H9 (cell line): ENCODE measurements at regions not wholly inside any gene's neighbourhood (a gene's known extent, or its start where the extent isn't known, plus 50 kb on each side); places are given as distances from the start of the nearest gene placed in this dataset.

Source experiments
- DNase-seq: peaks from one replicate; pipeline ENCODE4 v3.0.0-alpha.2; 2017
- H2AFZ ChIP-seq: one replicate; pipeline ENCODE4 v1.6.1; 2013; ENCODE audit warnings: mild to moderate bottlenecking, low read length, control low read depth, moderate library complexity
- H2AK5ac ChIP-seq: 2 replicates; pipeline ENCODE4 v1.6.1; 2013; ENCODE audit warnings: low read length, control low read depth, mixed read lengths; ENCODE audit not compliant: insufficient read length
- H2BK120ac ChIP-seq: one replicate; pipeline ENCODE4 v1.6.1; 2013; ENCODE audit warnings: low read depth, mild to moderate bottlenecking, low read length, control low read depth, inconsistent platforms; ENCODE audit not compliant: poor library complexity, severe bottlenecking
- H2BK12ac ChIP-seq: 2 replicates; pipeline ENCODE4 v1.6.1; 2013; ENCODE audit warnings: low read length, control low read depth, mixed read lengths, low read depth; ENCODE audit not compliant: insufficient read length
- H2BK15ac ChIP-seq: 2 replicates; pipeline ENCODE4 v1.6.1; 2013; ENCODE audit warnings: low read depth, low read length, control low read depth
- H2BK20ac ChIP-seq: one replicate; pipeline ENCODE4 v1.6.1; 2013; ENCODE audit warnings: low read depth, mild to moderate bottlenecking, low read length, control low read depth, inconsistent platforms; ENCODE audit not compliant: poor library complexity, severe bottlenecking
- H2BK5ac ChIP-seq: 2 replicates; pipeline ENCODE4 v1.6.1; 2013; ENCODE audit warnings: low read length, control low read depth, mixed read lengths; ENCODE audit not compliant: insufficient read length
- H3K14ac ChIP-seq: 2 replicates; pipeline ENCODE4 v1.6.1; 2013; ENCODE audit warnings: low read length, control low read depth; ENCODE audit not compliant: insufficient read depth
- H3K18ac ChIP-seq: 2 replicates; pipeline ENCODE4 v1.6.1; 2013; ENCODE audit warnings: low read depth, mild to moderate bottlenecking, mixed read lengths, low read length, control low read depth; ENCODE audit not compliant: insufficient read length
- H3K23ac ChIP-seq: 2 replicates; pipeline ENCODE4 v1.6.1; 2013; ENCODE audit warnings: low read length, control low read depth, mixed read lengths, low read depth; ENCODE audit not compliant: insufficient read length
- H3K23me2 ChIP-seq: 2 replicates; pipeline ENCODE4 v1.6.1; 2013; ENCODE audit warnings: low read depth, mild to moderate bottlenecking, mixed read lengths, low read length, control low read depth; ENCODE audit not compliant: insufficient read length, poor library complexity, severe bottlenecking
- H3K27ac ChIP-seq: 2 replicates; pipeline ENCODE4 v1.5.1; 2013; ENCODE audit warnings: low read length, control low read depth, mixed read lengths, low read depth; ENCODE audit not compliant: insufficient read length
- H3K27me3 ChIP-seq: 2 replicates; pipeline ENCODE4 v1.6.1; 2013; ENCODE audit warnings: low read length, control low read depth, inconsistent platforms; ENCODE audit not compliant: insufficient read depth
- H3K4ac ChIP-seq: 2 replicates; pipeline ENCODE4 v1.6.1; 2013; ENCODE audit warnings: low read depth, mild to moderate bottlenecking, control low read depth, inconsistent platforms, low read length, moderate library complexity
- H3K4me1 ChIP-seq: 2 replicates; pipeline ENCODE4 v1.6.1; 2013; ENCODE audit warnings: low read length, control low read depth, inconsistent platforms; ENCODE audit not compliant: insufficient read depth
- H3K4me2 ChIP-seq: 2 replicates; pipeline ENCODE4 v1.6.1; 2013; ENCODE audit warnings: low read length, control low read depth, mixed read lengths; ENCODE audit not compliant: insufficient read length, insufficient read depth
- H3K56ac ChIP-seq: 2 replicates; pipeline ENCODE4 v1.6.1; 2013; ENCODE audit warnings: low read depth, mild to moderate bottlenecking, mixed read lengths, low read length, control low read depth; ENCODE audit not compliant: insufficient read length
- H3K79me1 ChIP-seq: 2 replicates; pipeline ENCODE4 v1.6.1; 2013; ENCODE audit warnings: low read depth, mild to moderate bottlenecking, moderate library complexity, low read length, control low read depth, inconsistent platforms; ENCODE audit not compliant: insufficient read depth, poor library complexity, severe bottlenecking
- H3K79me2 ChIP-seq: 2 replicates; pipeline ENCODE4 v1.6.1; 2013; ENCODE audit warnings: low read length, control low read depth, inconsistent platforms; ENCODE audit not compliant: insufficient read depth
- H3K9ac ChIP-seq: 2 replicates; pipeline ENCODE4 v1.6.1; 2013; ENCODE audit warnings: low read length, control low read depth, mixed read lengths; ENCODE audit not compliant: insufficient read length; ENCODE audit errors: extremely low read depth
- H3K9me3 ChIP-seq: one replicate; pipeline ENCODE4 v1.6.1; 2013; ENCODE audit warnings: low read depth, low read length, inconsistent platforms; ENCODE audit not compliant: control insufficient read depth
- H3T11ph ChIP-seq: one replicate; pipeline ENCODE4 v1.6.1; 2013; ENCODE audit warnings: mild to moderate bottlenecking, low read length, control low read depth, inconsistent platforms
- H4K20me1 ChIP-seq: one replicate; pipeline ENCODE4 v1.6.1; 2013; ENCODE audit not compliant: control insufficient read depth, insufficient read length, insufficient read depth
- H4K5ac ChIP-seq: 2 replicates; pipeline ENCODE4 v1.6.1; 2013; ENCODE audit warnings: low read depth, mild to moderate bottlenecking, mixed read lengths, low read length, control low read depth; ENCODE audit not compliant: insufficient read length
- H4K8ac ChIP-seq: replicated peaks from 2 replicates; pipeline ENCODE4 v1.6.1; 2013; ENCODE audit warnings: low read length, control low read depth, mixed read lengths, low read depth; ENCODE audit not compliant: insufficient read length
- H4K91ac ChIP-seq: 2 replicates; pipeline ENCODE4 v1.6.1; 2013; ENCODE audit warnings: low read depth, mild to moderate bottlenecking, moderate library complexity, mixed read lengths, low read length, control low read depth; ENCODE audit not compliant: insufficient read length
- H3K27ac Mint-ChIP-seq, 3 experiments: 2 replicates in 2 of 3; 3 replicates in 1 of 3; pipeline ENCODE4 v1.8.0; 2020 to 2021; ENCODE audit warnings: mixed read lengths in 3 of 3, mild to moderate bottlenecking in 1 of 3, moderate library complexity in 1 of 3
- H3K27me3 Mint-ChIP-seq: 2 replicates; pipeline ENCODE4 v1.8.0; 2021; ENCODE audit warnings: low read depth, mild to moderate bottlenecking, moderate library complexity, mixed read lengths
- H3K36me3 Mint-ChIP-seq, 3 experiments: 2 replicates in 2 of 3; 3 replicates in 1 of 3; pipeline ENCODE4 v1.8.0; 2020 to 2021; ENCODE audit warnings: low read depth in 3 of 3, mixed read lengths in 3 of 3; ENCODE audit not compliant: insufficient read depth in 1 of 3
- H3K4me1 Mint-ChIP-seq, 2 experiments: 2 replicates each; pipeline ENCODE4 v1.8.0; 2020; ENCODE audit warnings: mixed read lengths in 2 of 2
- H3K4me3 Mint-ChIP-seq, 2 experiments: 2 replicates in 1 of 2; 3 replicates in 1 of 2; pipeline ENCODE4 v1.8.0; 2020 to 2021; ENCODE audit warnings: mild to moderate bottlenecking in 2 of 2, mixed read lengths in 2 of 2, moderate library complexity in 1 of 2
- H3K9me3 Mint-ChIP-seq, 2 experiments: 2 replicates in 1 of 2; 3 replicates in 1 of 2; pipeline ENCODE4 v1.8.0; 2020; ENCODE audit warnings: mild to moderate bottlenecking in 2 of 2, mixed read lengths in 2 of 2, moderate library complexity in 1 of 2
- CTCF ChIP-seq: fragments of 200-600 bp; sonication (generic); conservative IDR thresholded peaks from 3 replicates; pipeline ENCODE4 v1.8.0; 2021; ENCODE audit warnings: antibody characterized with exemption, mild to moderate bottlenecking

DNA sequence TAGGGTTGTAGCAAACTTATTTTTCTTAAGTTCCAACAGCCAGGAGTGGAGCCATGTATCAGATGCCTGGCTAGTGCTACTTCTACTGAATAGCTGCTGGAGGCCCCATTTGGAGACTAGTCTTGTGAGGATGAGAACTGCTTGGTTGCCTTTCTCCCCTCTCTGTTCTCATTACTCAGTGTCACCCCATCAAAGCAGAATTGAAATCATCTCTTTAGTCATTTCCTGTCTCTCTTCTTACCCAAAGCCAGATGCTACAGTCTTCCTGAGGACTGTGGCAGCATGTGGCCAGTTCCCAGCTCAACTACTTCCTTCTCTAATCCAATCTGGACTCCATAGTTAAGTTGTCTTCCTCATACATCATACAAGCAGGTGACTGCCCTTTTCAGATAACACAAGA lies 197.5 kb downstream of the BRINP2 start:
- Histone ChIP-seq H3K23me2 (no peaks in the 10 kb centered on the region), H3K79me2 (no peaks in the 10 kb centered on the region), H3K56ac (no peak overlapping the region), H3K14ac (no peak overlapping the region), H3K9ac (no peak overlapping the region), H3K4ac (no peak overlapping the region), H2BK20ac (no peak overlapping the region), H2BK120ac (no peak overlapping the region), H3K23ac (no peak overlapping the region), H3K27me3 (no peaks in the 10 kb centered on the region), H2AFZ (no peak overlapping the region), H3K4me2 (no peak overlapping the region), H4K20me1 (no peaks in the 10 kb centered on the region), H4K5ac (no peak overlapping the region), H2BK5ac (no peak overlapping the region), H3K4me1 (no peaks in the 10 kb centered on the region), H2BK12ac (no peak overlapping the region), H3K79me1 (no peaks in the 10 kb centered on the region), H4K91ac (no peak overlapping the region), H4K8ac (no peak overlapping the region), H2BK15ac (no peak overlapping the region), H3T11ph (no peak overlapping the region), H3K27ac (no peak overlapping the region), H3K18ac (no peak overlapping the region), H3K9me3 (no peaks in the 10 kb centered on the region), H2AK5ac (no peak overlapping the region)
- no peak for TF ChIP-seq CTCF
- no peak overlapping the region for H3K27ac Mint-ChIP-seq
- no peaks in the 10 kb centered on the region for H3K9me3 Mint-ChIP-seq
- H3K27me3 Mint-ChIP-seq = no peaks in the 10 kb centered on the region; the same call in 1 of the 2 replicates
- no peaks in the 10 kb centered on the region for H3K4me1 Mint-ChIP-seq
- no peak for DNase-seq
- H3K36me3 Mint-ChIP-seq = no peaks in the 10 kb centered on the region
- H3K4me3 Mint-ChIP-seq = no peak overlapping the region
